HG03378 (cell line): ENCODE measurements at regions not wholly inside any gene's neighbourhood (a gene's known extent, or its start where the extent isn't known, plus 50 kb on each side); places are given as distances from the start of the nearest gene placed in this dataset.

Source experiments
- ATAC-seq: cut with Tn5 transposase; IDR thresholded peaks from one replicate; pipeline ENCODE4 v1.9.1; 2021; ENCODE audit warnings: mild to moderate bottlenecking, moderate library complexity; ENCODE audit not compliant: unreplicated experiment

- no peak for ATAC-seq
Measured at GRCh38 chr12:95411057-95411456, 62.9 kb upstream of the METAP2 start.

GRCh38 chr12:95411466-95411865, 62.5 kb upstream of the METAP2 start:
- no peak for ATAC-seq

GRCh38 chr12:95412482-95413311, 61.3 kb upstream of the METAP2 start:
- ATAC-seq: no peak

GRCh38 chr12:95413576-95413975, 60.4 kb upstream of the METAP2 start:
- ATAC-seq: no peak

- ATAC-seq: no peak
Measured at GRCh38 chr12:95415451-95415850, 58.5 kb upstream of the METAP2 start.

- ATAC-seq: no peak
Measured at GRCh38 chr12:95416111-95416636, 57.8 kb upstream of the METAP2 start.

- ATAC-seq: no peak
Measured at GRCh38 chr12:95417372-95417771, 56.6 kb upstream of the METAP2 start.

- ATAC-seq: no peak
Measured at GRCh38 chr12:95418142-95418541, 55.8 kb upstream of the METAP2 start.
